Mesothelial cell of epicardium (in vitro differentiated cells): ENCODE measurements at regions not wholly inside any gene's neighbourhood (a gene's known extent, or its start where the extent isn't known, plus 50 kb on each side); places are given as distances from the start of the nearest gene placed in this dataset.
"Not testable (repeated sequence)": the region's sequence is repeated elsewhere in the genome, so short reads cannot be mapped to it uniquely, and the experiment has no call there.

Experiments used
- DNase-seq, 2 experiments: peaks; one replicate each; pipeline ENCODE4 v3.0.0; 2021; ENCODE audit warnings: low spot score in 2 of 2; ENCODE audit not compliant: unreplicated experiment in 2 of 2
- H3K27ac Mint-ChIP-seq: 2 replicates; pipeline ENCODE4 v1.8.0; 2021; ENCODE audit warnings: mixed read lengths
- H3K27me3 Mint-ChIP-seq: 2 replicates; pipeline ENCODE4 v1.8.0; 2021; ENCODE audit warnings: low read depth, mixed read lengths
- H3K36me3 Mint-ChIP-seq: 2 replicates; pipeline ENCODE4 v1.8.0; 2021; ENCODE audit warnings: mixed read lengths
- H3K4me1 Mint-ChIP-seq: 2 replicates; pipeline ENCODE4 v1.8.0; 2021; ENCODE audit warnings: mixed read lengths
- H3K4me3 Mint-ChIP-seq: 2 replicates; pipeline ENCODE4 v1.8.0; 2021; ENCODE audit warnings: mild to moderate bottlenecking, moderate library complexity, mixed read lengths
- H3K9me3 Mint-ChIP-seq: 2 replicates; pipeline ENCODE4 v1.8.0; 2021; ENCODE audit warnings: mixed read lengths

- H3K27ac Mint-ChIP-seq, H3K4me3 Mint-ChIP-seq, DNase-seq, H3K36me3 Mint-ChIP-seq, H3K4me1 Mint-ChIP-seq, H3K9me3 Mint-ChIP-seq, H3K27me3 Mint-ChIP-seq: not testable (repeated sequence)
Observed at GRCh38 chr1:149330081-149330335, 144.8 kb upstream of the NBPF19 start.

DNA sequence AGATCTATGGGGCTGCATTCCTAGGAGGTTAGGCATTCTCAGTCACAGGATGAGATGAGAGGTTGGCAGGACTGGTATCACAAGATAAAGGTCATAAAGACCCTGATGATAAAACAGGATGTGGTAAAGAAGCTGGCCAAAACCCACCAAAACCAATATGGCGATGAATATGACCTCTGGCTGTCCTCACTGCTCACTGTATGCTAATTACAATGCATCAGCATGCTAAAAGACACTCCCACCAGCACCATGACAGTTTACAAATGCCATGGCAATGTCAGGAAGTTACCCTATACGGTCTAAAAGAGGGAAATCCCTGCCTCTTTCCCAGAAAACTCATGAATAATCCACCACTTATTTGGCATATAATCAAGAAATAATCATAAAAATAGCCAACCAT is 138.8 kb upstream of the NBPF19 start:
- not testable (repeated sequence) for H3K27me3 Mint-ChIP-seq, H3K4me3 Mint-ChIP-seq, DNase-seq, H3K36me3 Mint-ChIP-seq, H3K4me1 Mint-ChIP-seq, H3K27ac Mint-ChIP-seq, H3K9me3 Mint-ChIP-seq

DNA sequence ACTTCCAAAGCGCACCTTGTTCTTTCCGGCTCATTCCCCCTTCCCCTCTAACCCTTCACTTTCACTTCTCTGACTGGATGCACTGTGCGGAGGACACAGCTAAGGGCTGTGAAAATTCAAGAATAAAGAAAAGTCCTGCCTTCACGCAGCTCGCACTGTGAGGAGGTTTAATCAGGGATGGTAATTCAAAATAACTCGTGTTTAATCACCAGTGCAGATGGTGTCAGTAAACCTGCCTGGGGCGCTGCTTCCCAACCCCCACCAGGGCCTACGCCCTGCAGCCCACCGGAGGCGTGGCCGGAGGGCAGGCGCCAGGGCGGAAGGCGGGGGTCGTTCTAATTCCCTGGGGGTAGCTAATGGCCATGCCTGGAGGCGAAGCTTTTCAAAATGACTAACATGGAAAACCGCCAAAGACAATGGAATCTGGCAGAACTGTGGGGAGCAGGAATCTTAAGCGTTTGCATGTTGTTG is 136.6 kb upstream of the NBPF19 start:
- H3K27ac Mint-ChIP-seq, H3K9me3 Mint-ChIP-seq, H3K27me3 Mint-ChIP-seq, H3K36me3 Mint-ChIP-seq, H3K4me3 Mint-ChIP-seq, H3K4me1 Mint-ChIP-seq, DNase-seq: not testable (repeated sequence)

DNA sequence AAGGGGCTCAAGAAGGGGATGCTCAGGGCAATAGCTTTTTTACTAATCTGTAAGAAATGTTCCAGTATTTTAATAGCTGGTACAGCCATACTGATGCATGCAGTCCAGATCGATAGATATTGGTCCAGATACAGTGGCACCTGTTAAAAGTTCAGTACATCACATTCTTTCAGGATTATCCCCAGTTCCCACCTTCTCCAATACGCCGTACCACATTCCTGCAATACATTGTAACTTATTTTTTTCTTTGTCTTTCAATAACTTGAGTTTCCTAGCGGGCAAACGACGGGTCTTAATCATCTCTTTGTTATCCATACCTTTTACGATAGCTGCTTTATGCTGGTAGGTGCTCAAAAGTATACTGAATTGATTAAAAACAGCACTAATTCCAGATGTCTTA is 136.1 kb upstream of the NBPF19 start:
- H3K9me3 Mint-ChIP-seq, H3K4me1 Mint-ChIP-seq, H3K36me3 Mint-ChIP-seq, H3K27me3 Mint-ChIP-seq, DNase-seq, H3K27ac Mint-ChIP-seq, H3K4me3 Mint-ChIP-seq: not testable (repeated sequence)

GRCh38 chr1:149349448-149349847 is 125.4 kb upstream of the NBPF19 start:
- H3K4me1 Mint-ChIP-seq, H3K27ac Mint-ChIP-seq, H3K4me3 Mint-ChIP-seq, H3K27me3 Mint-ChIP-seq, H3K36me3 Mint-ChIP-seq, H3K9me3 Mint-ChIP-seq, DNase-seq: not testable (repeated sequence)

DNA sequence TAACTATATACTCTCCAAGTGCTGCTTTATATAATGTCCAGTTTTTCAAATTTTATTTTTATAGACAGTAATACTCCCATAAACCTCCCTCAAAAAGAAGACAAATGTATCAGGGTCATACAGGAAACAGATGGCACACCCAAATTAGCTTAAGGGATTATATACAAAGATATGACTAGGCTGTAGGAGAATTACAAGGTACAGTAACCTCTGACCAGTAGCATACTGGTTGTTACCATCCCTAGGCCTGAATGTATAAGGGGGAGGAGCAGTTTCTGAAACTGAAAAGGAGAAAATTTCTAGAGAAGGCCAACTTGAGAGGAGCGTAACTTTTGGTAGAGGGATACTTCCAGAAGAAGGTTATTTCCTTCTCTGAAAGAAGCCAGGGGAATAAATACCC is 122.6 kb upstream of the NBPF19 start:
- not testable (repeated sequence) for H3K36me3 Mint-ChIP-seq, H3K9me3 Mint-ChIP-seq

GRCh38 chr1:149354579-149354978 is 120.3 kb upstream of the NBPF19 start:
- H3K27ac Mint-ChIP-seq, H3K4me1 Mint-ChIP-seq, DNase-seq, H3K36me3 Mint-ChIP-seq, H3K9me3 Mint-ChIP-seq, H3K27me3 Mint-ChIP-seq, H3K4me3 Mint-ChIP-seq: not testable (repeated sequence)

More for the DNA sequence above, 122.6 kb upstream of the NBPF19 start:
- not testable (repeated sequence) for DNase-seq, H3K4me1 Mint-ChIP-seq, H3K4me3 Mint-ChIP-seq, H3K27ac Mint-ChIP-seq, H3K27me3 Mint-ChIP-seq

- not testable (repeated sequence) for H3K9me3 Mint-ChIP-seq, H3K27me3 Mint-ChIP-seq, H3K4me1 Mint-ChIP-seq, H3K4me3 Mint-ChIP-seq, H3K27ac Mint-ChIP-seq, H3K36me3 Mint-ChIP-seq, DNase-seq
Observed at GRCh38 chr1:149355748-149356147, 119.1 kb upstream of the NBPF19 start.

GRCh38 chr1:149356152-149356551 is 118.7 kb upstream of the NBPF19 start:
- not testable (repeated sequence) for H3K4me3 Mint-ChIP-seq, H3K27ac Mint-ChIP-seq, DNase-seq, H3K4me1 Mint-ChIP-seq, H3K36me3 Mint-ChIP-seq, H3K27me3 Mint-ChIP-seq, H3K9me3 Mint-ChIP-seq

DNA sequence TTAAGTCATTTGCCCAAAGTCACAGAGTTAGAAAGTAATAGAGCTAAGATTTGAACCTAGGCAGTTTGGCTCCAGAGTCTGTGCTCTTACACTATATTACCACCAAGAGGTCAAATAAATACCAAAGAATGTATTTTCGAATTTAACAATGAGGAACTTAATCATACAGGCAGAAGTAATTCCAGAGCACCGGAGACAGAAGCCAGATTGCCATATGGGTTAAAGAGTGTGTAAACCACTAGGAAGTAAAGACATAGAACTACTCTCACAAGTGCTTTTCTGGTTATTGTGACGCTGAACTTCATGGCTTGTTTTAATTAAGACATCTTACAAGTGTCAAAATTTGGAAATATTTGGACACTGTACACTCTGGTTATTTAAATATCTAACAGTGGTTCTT is 114.5 kb upstream of the NBPF19 start:
- not testable (repeated sequence) for H3K36me3 Mint-ChIP-seq, DNase-seq, H3K27me3 Mint-ChIP-seq, H3K4me3 Mint-ChIP-seq, H3K27ac Mint-ChIP-seq, H3K9me3 Mint-ChIP-seq, H3K4me1 Mint-ChIP-seq

DNA sequence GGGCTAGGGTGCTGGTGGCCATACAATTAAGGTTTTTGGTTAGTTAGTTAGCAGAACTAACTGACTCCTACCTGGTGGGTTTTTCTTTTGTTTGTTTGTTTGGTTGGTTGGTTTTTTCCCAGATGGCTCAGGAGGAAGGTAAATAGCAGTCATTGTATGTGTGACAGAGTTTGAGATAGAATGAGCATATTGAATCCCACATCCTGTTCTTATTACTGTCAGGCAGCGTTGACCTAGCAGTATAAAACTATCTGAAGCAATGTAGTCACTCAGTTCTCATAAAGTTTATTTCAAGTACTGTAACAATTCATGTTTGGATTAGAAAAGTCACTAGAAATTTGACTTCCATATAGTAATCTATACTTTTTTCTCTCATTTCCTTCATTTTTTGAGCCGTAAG is 113.5 kb upstream of the NBPF19 start:
- H3K27ac Mint-ChIP-seq, DNase-seq, H3K4me3 Mint-ChIP-seq, H3K36me3 Mint-ChIP-seq, H3K9me3 Mint-ChIP-seq, H3K27me3 Mint-ChIP-seq, H3K4me1 Mint-ChIP-seq: not testable (repeated sequence)

GRCh38 chr1:149364188-149364981 is 110.5 kb upstream of the NBPF19 start:
- not testable (repeated sequence) for H3K4me3 Mint-ChIP-seq, H3K36me3 Mint-ChIP-seq, DNase-seq, H3K4me1 Mint-ChIP-seq, H3K9me3 Mint-ChIP-seq, H3K27ac Mint-ChIP-seq, H3K27me3 Mint-ChIP-seq

- not testable (repeated sequence) for H3K27ac Mint-ChIP-seq, DNase-seq, H3K36me3 Mint-ChIP-seq, H3K4me3 Mint-ChIP-seq, H3K9me3 Mint-ChIP-seq, H3K4me1 Mint-ChIP-seq, H3K27me3 Mint-ChIP-seq
Observed at GRCh38 chr1:149366402-149366801, 108.4 kb upstream of the NBPF19 start.

DNA sequence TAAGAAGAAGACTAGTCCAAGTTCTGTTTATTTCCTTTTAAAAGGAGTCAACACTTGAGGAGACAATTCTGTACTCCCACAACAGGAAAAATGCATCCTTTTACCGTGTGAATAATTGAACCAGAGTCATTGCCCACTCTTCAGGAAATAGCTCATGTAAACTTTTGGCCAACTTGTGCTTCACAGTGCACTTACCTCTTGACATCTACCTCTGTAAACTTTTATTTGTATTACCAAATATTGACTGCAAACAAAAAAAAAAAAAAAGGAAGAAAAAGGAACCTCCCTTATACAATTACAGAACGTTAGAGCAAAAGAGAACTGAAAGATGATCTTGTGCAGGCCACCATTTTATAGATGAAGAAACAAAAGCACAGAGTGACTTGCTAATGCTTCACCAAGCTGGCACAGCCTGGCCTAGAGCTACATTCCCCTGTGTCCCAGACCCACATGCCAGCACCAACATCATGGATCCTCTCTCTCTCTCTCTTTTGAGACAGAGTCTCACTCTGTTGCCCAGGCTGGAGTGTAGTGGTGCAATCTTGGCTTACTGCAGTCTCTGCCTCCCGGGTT is 107.3 kb upstream of the NBPF19 start:
- H3K4me1 Mint-ChIP-seq, H3K9me3 Mint-ChIP-seq, H3K27me3 Mint-ChIP-seq, H3K36me3 Mint-ChIP-seq, H3K4me3 Mint-ChIP-seq, DNase-seq, H3K27ac Mint-ChIP-seq: not testable (repeated sequence)

- H3K4me1 Mint-ChIP-seq, H3K36me3 Mint-ChIP-seq, H3K27me3 Mint-ChIP-seq, H3K27ac Mint-ChIP-seq, DNase-seq, H3K9me3 Mint-ChIP-seq, H3K4me3 Mint-ChIP-seq: not testable (repeated sequence)
Observed at GRCh38 chr1:149368337-149368736, 106.5 kb upstream of the NBPF19 start.
